Upper lobe of left lung (tissue), 6 donors: ENCODE measurements at regions not wholly inside any gene's neighbourhood (a gene's known extent, or its start where the extent isn't known, plus 50 kb on each side); places are given as distances from the start of the nearest gene placed in this dataset.

Experiments
- ATAC-seq, 2 donors: fragments of 200-7000 bp; cut with Tn5 transposase; one replicate each; pipeline ENCODE4 v1.9.1; 2022; ENCODE audit warnings: mild to moderate bottlenecking in 2 of 2, moderate library complexity in 2 of 2; ENCODE audit not compliant: low FRiP score in 2 of 2
- DNase-seq, 2 donors: peaks; one replicate each; pipeline ENCODE4 v3.0.0-alpha.2; 2019 to 2020
- H3K27ac ChIP-seq, 4 donors: fragments of 200-600 bp; sonication (generic); one replicate each; pipeline ENCODE4 v1.5.1; 2016 to 2019
- H3K27me3 ChIP-seq, 4 donors: fragments of 200-600 bp; sonication (generic); one replicate each; pipeline ENCODE4 v1.5.1; 2017 to 2019
- H3K36me3 ChIP-seq, 4 donors: fragments of 200-600 bp; sonication (generic); one replicate each; pipeline ENCODE4 v1.5.1; 2016 to 2019
- H3K4me1 ChIP-seq, 4 donors: fragments of 200-600 bp; sonication (generic); one replicate each; pipeline ENCODE4 v1.5.1; 2018 to 2019
- H3K4me3 ChIP-seq, 4 donors: fragments of 200-600 bp; sonication (generic); one replicate each; pipeline ENCODE4 v1.5.1; 2017 to 2019; ENCODE audit warnings: mild to moderate bottlenecking in 2 of 4, moderate library complexity in 1 of 4
- H3K9me3 ChIP-seq, 4 donors: fragments of 200-600 bp; sonication (generic); one replicate each; pipeline ENCODE4 v1.5.1; 2018 to 2019
- CTCF ChIP-seq, 6 experiments: fragments of 450-650 bp in 4 of 6; fragments of 200-600 bp in 2 of 6; sonication (generic) in 2 of 6; IDR thresholded peaks; one replicate each; pipeline ENCODE4 v1.5.1; 2016 to 2019; ENCODE audit warnings: antibody characterized with exemption in 6 of 6
- EP300 ChIP-seq, 4 donors: sonication (generic); formaldehyde crosslinking; IDR thresholded peaks; one replicate each; pipeline ENCODE4 v1.5.1; 2017; ENCODE audit warnings: antibody characterized with exemption in 4 of 4, control low read depth in 2 of 4
- POLR2A ChIP-seq, 4 donors: fragments of 450-650 bp; IDR thresholded peaks; one replicate each; pipeline ENCODE4 v1.5.1; 2016 to 2017; ENCODE audit warnings: antibody characterized with exemption in 4 of 4, mild to moderate bottlenecking in 2 of 4
- POLR2AphosphoS5 ChIP-seq, 2 donors: sonication (generic); formaldehyde crosslinking; IDR thresholded peaks; one replicate each; pipeline ENCODE4 v1.5.1; 2017; ENCODE audit warnings: antibody characterized with exemption in 2 of 2
- WGBS, 2 donors: methylation state at CpG; one replicate each; pipeline ENCODE4 v1.1.5; 2017 to 2018; 5-methylcytosine and 5-hydroxymethylcytosine counted together
- donor health status: DM: no; HTN: no; CAD: no; lungs with moderate emphysema.
- donor health status: DM: no; HTN: yes; CAD: no; lungs with severe emphysema.

- 41 to 44% methylated on average over 3 of the region's 3 CpGs for WGBS, 2 donors
- ATAC-seq, result peak; percentile 6 to 81
- TF ChIP-seq CTCF (IDR thresholded peaks at IDR 0.05) (no peak), POLR2A (IDR thresholded peaks at IDR 0.05) (no peak), POLR2AphosphoS5 (IDR thresholded peaks at IDR 0.05) (peak in 1 of 2 donors; percentile 31), EP300 (IDR thresholded peaks at IDR 0.05) (no peak)
Observed at GRCh38 chr22:27223317-27224177, 566.2 kb downstream of the MIAT start.

GRCh38 chr22:27224485-27225374 is 567.3 kb downstream of the MIAT start:
- 45 to 55% methylated on average over 18 of the region's 18 CpGs for WGBS, 2 donors
- no peak for TF ChIP-seq POLR2A (IDR thresholded peaks at IDR 0.05)
- no peak for TF ChIP-seq CTCF (IDR thresholded peaks at IDR 0.05)
- TF ChIP-seq POLR2AphosphoS5 (IDR thresholded peaks at IDR 0.05), result no peak
- no peak for TF ChIP-seq EP300 (IDR thresholded peaks at IDR 0.05)
- DNase-seq, result peak in 1 of 2 donors; percentile 33

More at GRCh38 chr22:27223317-27224177, 566.2 kb downstream of the MIAT start:
- Histone ChIP-seq H3K36me3 (no peaks in the 10 kb centered on the region), H3K4me3 (no peak overlapping the region), H3K9me3 (peaks cover 0 to 3% (median 0%) of the 10 kb centered on the region in 4 donors), H3K27ac (no peak overlapping the region), H3K4me1 (peaks cover 0 to 6% (median 1%) of the 10 kb centered on the region in 4 donors), H3K27me3 (no peaks in the 10 kb centered on the region)
- no peak for DNase-seq

GRCh38 chr22:27226666-27227065 is 569.3 kb downstream of the MIAT start:
- peaks cover 0 to 3% (median 0%) of the 10 kb centered on the region in 4 donors for H3K9me3 ChIP-seq
- ATAC-seq, result no peak
- no peak for TF ChIP-seq EP300 (IDR thresholded peaks at IDR 0.05)
- no peak for TF ChIP-seq CTCF (IDR thresholded peaks at IDR 0.05)
- no peak for TF ChIP-seq POLR2AphosphoS5 (IDR thresholded peaks at IDR 0.05)
- no peak for TF ChIP-seq POLR2A (IDR thresholded peaks at IDR 0.05)
- no peak overlapping the region for H3K27ac ChIP-seq
- 62 to 68% methylated on average over 3 of the region's 3 CpGs for WGBS, 2 donors
- no peak overlapping the region for H3K4me3 ChIP-seq
- no peaks in the 10 kb centered on the region for H3K36me3 ChIP-seq
- no peaks in the 10 kb centered on the region for H3K4me1 ChIP-seq
- no peak for DNase-seq
- H3K27me3 ChIP-seq, result no peaks in the 10 kb centered on the region

More at GRCh38 chr22:27224485-27225374, 567.3 kb downstream of the MIAT start:
- H3K27ac ChIP-seq, result no peak overlapping the region
- peak; percentile 23 to 84 for ATAC-seq
- no peaks in the 10 kb centered on the region for H3K36me3 ChIP-seq
- no peaks in the 10 kb centered on the region for H3K27me3 ChIP-seq
- peaks cover 0 to 3% (median 0%) of the 10 kb centered on the region in 4 donors for H3K9me3 ChIP-seq
- no peak overlapping the region for H3K4me3 ChIP-seq
- H3K4me1 ChIP-seq, result no peaks in the 10 kb centered on the region

- Histone ChIP-seq H3K27me3 (no peaks in the 10 kb centered on the region), H3K4me3 (no peak overlapping the region), H3K27ac (no peak overlapping the region), H3K4me1 (no peaks in the 10 kb centered on the region), H3K9me3 (no peaks in the 10 kb centered on the region), H3K36me3 (no peaks in the 10 kb centered on the region)
- ATAC-seq (no peak), DNase-seq (no peak)
- 84 to 92% methylated on average over 2 of the region's 2 CpGs for WGBS, 2 donors
- TF ChIP-seq CTCF (IDR thresholded peaks at IDR 0.05) (no peak), EP300 (IDR thresholded peaks at IDR 0.05) (no peak), POLR2A (IDR thresholded peaks at IDR 0.05) (no peak), POLR2AphosphoS5 (IDR thresholded peaks at IDR 0.05) (no peak)
Observed at GRCh38 chr22:27228771-27229170, 571.4 kb downstream of the MIAT start.
